OCI-LY7 (cell line): ENCODE measurements at regions not wholly inside any gene's neighbourhood (a gene's known extent, or its start where the extent isn't known, plus 50 kb on each side); places are given as distances from the start of the nearest gene placed in this dataset.

Experiments used
- BruUV-seq: library from RNA; stranded (reverse); fragments of 400-500 nt; replicated peaks from 2 replicates; lab custom pipeline; 2021; lab: Mats Ljungman, UMichigan
- CTCF ChIA-PET: fragments of 300-600 bp; sonication (Branson Sonifier 250); formaldehyde crosslinking; loops from one replicate; lab custom pipeline; 2022; ENCODE audit warnings: antibody characterized with exemption; ENCODE audit not compliant: unreplicated experiment; lab: Charles Lee
- POLR2A ChIA-PET: fragments of 300-600 bp; sonication (Branson Sonifier 250); formaldehyde crosslinking; loops from one replicate; lab custom pipeline; 2022; ENCODE audit warnings: antibody characterized with exemption; lab: Charles Lee
- DNase-seq: peaks from one replicate; pipeline ENCODE4 v3.0.0-alpha.2; 2015; ENCODE audit warnings: low spot score
- H2AFZ ChIP-seq: fragments of 200-600 bp; sonication (generic), shearing (Covaris generic); 2 replicates; pipeline ENCODE4 v1.6.1; 2014; ENCODE audit warnings: mild to moderate bottlenecking, antibody characterized with exemption, low read length, moderate library complexity
- H3K27ac ChIP-seq: fragments of 200-600 bp; sonication (generic); 2 replicates; pipeline ENCODE4 v1.5.1; 2014; ENCODE audit warnings: mixed run types, low read depth, mild to moderate bottlenecking, moderate library complexity, low read length, inconsistent platforms; ENCODE audit not compliant: poor library complexity, severe bottlenecking
- H3K36me3 ChIP-seq: fragments of 200-600 bp; sonication (generic); 2 replicates; pipeline ENCODE4 v1.6.1; 2014; ENCODE audit warnings: mild to moderate bottlenecking, antibody characterized with exemption, low read length, moderate library complexity, mixed read lengths; ENCODE audit not compliant: insufficient read depth
- H3K4me1 ChIP-seq: fragments of 200-600 bp; sonication (generic); 2 replicates; pipeline ENCODE4 v1.5.1; 2014; ENCODE audit warnings: mild to moderate bottlenecking, low read length; ENCODE audit not compliant: insufficient read depth, poor library complexity, severe bottlenecking
- H3K4me2 ChIP-seq: fragments of 200-600 bp; sonication (generic); 2 replicates; pipeline ENCODE4 v1.6.1; 2014; ENCODE audit warnings: mild to moderate bottlenecking, low read length
- H3K4me3 ChIP-seq: fragments of 200-600 bp; sonication (generic); 2 replicates; pipeline ENCODE4 v1.5.1; 2014; ENCODE audit warnings: mild to moderate bottlenecking, low read depth, low read length; ENCODE audit not compliant: poor library complexity, severe bottlenecking
- H3K79me2 ChIP-seq: fragments of 200-600 bp; sonication (generic); 2 replicates; pipeline ENCODE4 v1.6.1; 2016; ENCODE audit warnings: low read depth, mild to moderate bottlenecking, low read length, moderate library complexity, mixed read lengths; ENCODE audit not compliant: insufficient read depth
- H3K9me2 ChIP-seq: fragments of 200-600 bp; sonication (generic); 2 replicates; pipeline ENCODE4 v1.6.1; 2016; ENCODE audit warnings: mild to moderate bottlenecking, low read length, mixed read lengths; ENCODE audit not compliant: insufficient read depth
- H3K9me3 ChIP-seq: fragments of 200-600 bp; sonication (generic); 2 replicates; pipeline ENCODE4 v1.6.1; 2014; ENCODE audit warnings: mild to moderate bottlenecking, mixed run types, low read length, mixed read lengths
- H4K20me1 ChIP-seq: fragments of 200-600 bp; sonication (generic); 2 replicates; pipeline ENCODE4 v1.6.1; 2014; ENCODE audit warnings: mild to moderate bottlenecking, antibody characterized with exemption, low read length, moderate library complexity, mixed read lengths; ENCODE audit not compliant: insufficient read depth
- EZH2phosphoT487 ChIP-seq: fragments of 200-600 bp; sonication (generic); IDR thresholded peaks from 2 replicates; pipeline ENCODE4 v1.6.1; 2018; ENCODE audit warnings: low read depth, borderline replicate concordance, mild to moderate bottlenecking, mixed run types, antibody characterized with exemption, low read length, moderate library complexity, mixed read lengths
- intact Hi-C: fragments of 100-400 bp; cut with micrococcal nuclease; formaldehyde crosslinking; loops from one replicate; pipeline ENCODE4 v1.10.0; 2022; ENCODE audit not compliant: unreplicated experiment
- TF ChIP-seq, protein P1 (sequence below): fragments of 200-600 bp; sonication (generic); conservative IDR thresholded peaks from 2 replicates; pipeline ENCODE4 v1.5.1; 2014; ENCODE audit warnings: mild to moderate bottlenecking, antibody characterized with exemption, low read length, moderate library complexity, mixed read lengths

GRCh38 chr2:226307487-226308322 is 491.9 kb downstream of the IRS1 start:
- ChIA-PET CTCF (no interaction called here), POLR2A (no interaction called here)
- H3K27ac ChIP-seq = no peak overlapping the region
- H3K9me2 ChIP-seq = no peaks in the 10 kb centered on the region
- H3K4me3 ChIP-seq = no peak overlapping the region
- H3K79me2 ChIP-seq = no peaks in the 10 kb centered on the region
- no peaks in the 10 kb centered on the region for H3K4me1 ChIP-seq
- DNase-seq = no peak
- no peak overlapping the region for H2AFZ ChIP-seq
- no peaks in the 10 kb centered on the region for H3K36me3 ChIP-seq
- H3K9me3 ChIP-seq = no peaks in the 10 kb centered on the region
- BruUV-seq = no TSS peak
- H3K4me2 ChIP-seq = no peak overlapping the region
- H4K20me1 ChIP-seq = no peaks in the 10 kb centered on the region
- TF ChIP-seq EZH2phosphoT487 = no peak
- TF ChIP-seq, protein P1, sequence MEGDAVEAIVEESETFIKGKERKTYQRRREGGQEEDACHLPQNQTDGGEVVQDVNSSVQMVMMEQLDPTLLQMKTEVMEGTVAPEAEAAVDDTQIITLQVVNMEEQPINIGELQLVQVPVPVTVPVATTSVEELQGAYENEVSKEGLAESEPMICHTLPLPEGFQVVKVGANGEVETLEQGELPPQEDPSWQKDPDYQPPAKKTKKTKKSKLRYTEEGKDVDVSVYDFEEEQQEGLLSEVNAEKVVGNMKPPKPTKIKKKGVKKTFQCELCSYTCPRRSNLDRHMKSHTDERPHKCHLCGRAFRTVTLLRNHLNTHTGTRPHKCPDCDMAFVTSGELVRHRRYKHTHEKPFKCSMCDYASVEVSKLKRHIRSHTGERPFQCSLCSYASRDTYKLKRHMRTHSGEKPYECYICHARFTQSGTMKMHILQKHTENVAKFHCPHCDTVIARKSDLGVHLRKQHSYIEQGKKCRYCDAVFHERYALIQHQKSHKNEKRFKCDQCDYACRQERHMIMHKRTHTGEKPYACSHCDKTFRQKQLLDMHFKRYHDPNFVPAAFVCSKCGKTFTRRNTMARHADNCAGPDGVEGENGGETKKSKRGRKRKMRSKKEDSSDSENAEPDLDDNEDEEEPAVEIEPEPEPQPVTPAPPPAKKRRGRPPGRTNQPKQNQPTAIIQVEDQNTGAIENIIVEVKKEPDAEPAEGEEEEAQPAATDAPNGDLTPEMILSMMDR = no peak
- intact Hi-C loops = no loop called here

GRCh38 chr2:226306969-226307368 is 492.7 kb downstream of the IRS1 start:
- BruUV-seq = no TSS peak
- intact Hi-C loops = no loop called here

DNA sequence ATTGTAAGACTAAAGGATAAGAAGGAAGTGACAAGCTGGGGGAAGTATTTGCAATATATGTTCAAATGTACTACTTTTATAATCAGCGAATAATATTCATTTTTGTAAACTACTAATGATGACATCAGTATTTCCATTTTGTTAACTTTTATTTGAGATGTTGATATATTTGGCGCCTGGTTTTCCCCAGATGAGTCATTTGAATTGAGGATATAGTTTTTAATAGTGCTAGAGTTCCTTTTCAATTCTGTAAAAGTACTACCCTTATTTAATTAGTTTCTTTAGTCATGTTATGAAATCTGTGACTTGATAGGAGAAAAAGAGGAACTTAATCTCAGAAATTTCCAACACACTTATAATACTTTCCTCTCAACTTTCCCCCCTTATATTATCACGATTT is 495.3 kb downstream of the IRS1 start:
- intact Hi-C loops = no loop called here
- no peaks in the 10 kb centered on the region for H3K79me2 ChIP-seq
- no peaks in the 10 kb centered on the region for H3K36me3 ChIP-seq
- POLR2A ChIA-PET = no interaction called here
- no peaks in the 10 kb centered on the region for H4K20me1 ChIP-seq
- no TSS peak for BruUV-seq
- H3K9me2 ChIP-seq = no peaks in the 10 kb centered on the region
- H3K4me3 ChIP-seq = no peak overlapping the region
- H3K27ac ChIP-seq = no peak overlapping the region
- TF ChIP-seq, protein P1 = no peak
- TF ChIP-seq EZH2phosphoT487 = no peak
- no peaks in the 10 kb centered on the region for H3K4me1 ChIP-seq
- no peak overlapping the region for H2AFZ ChIP-seq
- no peak overlapping the region for H3K4me2 ChIP-seq
- CTCF ChIA-PET = no interaction called here
- H3K9me3 ChIP-seq = no peaks in the 10 kb centered on the region
- DNase-seq = no peak

More at GRCh38 chr2:226306969-226307368, 492.7 kb downstream of the IRS1 start:
- H3K4me2 ChIP-seq = no peak overlapping the region
- H3K36me3 ChIP-seq = no peaks in the 10 kb centered on the region
- H3K79me2 ChIP-seq = no peaks in the 10 kb centered on the region
- H3K9me3 ChIP-seq = no peaks in the 10 kb centered on the region
- H3K27ac ChIP-seq = no peak overlapping the region
- no peak overlapping the region for H2AFZ ChIP-seq
- no peak for DNase-seq
- POLR2A ChIA-PET = no interaction called here
- CTCF ChIA-PET = no interaction called here
- no peak overlapping the region for H3K4me3 ChIP-seq
- H3K9me2 ChIP-seq = no peaks in the 10 kb centered on the region
- no peak for TF ChIP-seq EZH2phosphoT487
- TF ChIP-seq, protein P1 = no peak
- H4K20me1 ChIP-seq = no peaks in the 10 kb centered on the region
- no peaks in the 10 kb centered on the region for H3K4me1 ChIP-seq
